Thymus (tissue), 11 donors: ENCODE measurements at regions not wholly inside any gene's neighbourhood (a gene's known extent, or its start where the extent isn't known, plus 50 kb on each side); places are given as distances from the start of the nearest gene placed in this dataset.

Experiments
- DNase-seq, 9 donors: peaks; one replicate each; pipeline ENCODE4 v3.0.0-alpha.2; 2013; ENCODE audit warnings: low spot score in 9 of 9, low read depth in 6 of 9, missing footprints in 1 of 9
- H3K27ac ChIP-seq, 2 donors: one replicate each; pipeline ENCODE4 v1.5.1; 2013; ENCODE audit warnings: control low read depth in 1 of 2, low read depth in 1 of 2, low read length in 1 of 2, mild to moderate bottlenecking in 1 of 2, moderate library complexity in 1 of 2
- H3K27me3 ChIP-seq, 2 donors: one replicate each; pipeline ENCODE4 v1.5.1; 2013; ENCODE audit warnings: low read length in 1 of 2; ENCODE audit not compliant: control insufficient read depth in 2 of 2, insufficient read depth in 1 of 2
- H3K36me3 ChIP-seq, 2 donors: one replicate each; pipeline ENCODE4 v1.5.1; 2013; ENCODE audit warnings: low read length in 1 of 2, mild to moderate bottlenecking in 1 of 2, moderate library complexity in 1 of 2; ENCODE audit not compliant: control insufficient read depth in 2 of 2, insufficient read depth in 2 of 2
- H3K4me1 ChIP-seq, 2 donors: one replicate each; pipeline ENCODE4 v1.5.1; 2013; ENCODE audit warnings: low read length in 2 of 2; ENCODE audit not compliant: control insufficient read depth in 2 of 2, insufficient read depth in 2 of 2
- H3K4me3 ChIP-seq, 2 donors: one replicate each; pipeline ENCODE4 v1.5.1; 2013; ENCODE audit warnings: low read length in 2 of 2, control low read depth in 1 of 2, mild to moderate bottlenecking in 1 of 2
- H3K9me3 ChIP-seq, 2 donors: one replicate each; pipeline ENCODE4 v1.5.1; 2013; ENCODE audit warnings: low read length in 1 of 2, mild to moderate bottlenecking in 1 of 2; ENCODE audit not compliant: control insufficient read depth in 2 of 2, insufficient read depth in 1 of 2
- WGBS: extraction: QIAGEN DNeasy Blood & Tissue Kit; methylation state at CpG from one replicate; pipeline ENCODE4 v1.1.7; 2013; 5-methylcytosine and 5-hydroxymethylcytosine counted together
- donor health status: healthy.

DNA sequence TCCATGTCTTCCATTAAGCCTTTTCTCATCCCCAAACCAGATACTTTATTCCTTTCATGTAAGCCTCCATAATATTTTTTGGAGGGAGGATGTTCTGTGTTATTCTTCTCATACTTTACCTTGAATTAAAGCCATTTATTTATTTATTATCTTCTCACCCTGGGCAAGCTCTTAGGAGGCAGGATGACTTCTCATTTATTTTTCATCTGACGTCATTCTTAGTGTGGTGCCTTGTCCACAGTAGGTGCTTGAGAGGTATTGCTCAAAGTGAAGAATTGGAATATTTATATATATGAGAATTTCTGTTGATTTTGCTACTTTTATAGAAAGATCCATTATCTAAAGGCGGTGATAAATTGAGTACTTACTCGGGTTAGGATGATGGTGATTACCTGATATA is 458.3 kb upstream of the ACTBL2 start:
- no peaks in the 10 kb centered on the region for H3K36me3 ChIP-seq
- no peak overlapping the region for H3K27ac ChIP-seq
- H3K4me3 ChIP-seq = no peak overlapping the region
- H3K9me3 ChIP-seq = peaks cover 0 to 1% of the 10 kb centered on the region in 2 donors
- H3K4me1 ChIP-seq = no peaks in the 10 kb centered on the region
- 98% methylated on average over 3 of the region's 3 CpGs for WGBS
- DNase-seq = no peak
- no peaks in the 10 kb centered on the region for H3K27me3 ChIP-seq

DNA sequence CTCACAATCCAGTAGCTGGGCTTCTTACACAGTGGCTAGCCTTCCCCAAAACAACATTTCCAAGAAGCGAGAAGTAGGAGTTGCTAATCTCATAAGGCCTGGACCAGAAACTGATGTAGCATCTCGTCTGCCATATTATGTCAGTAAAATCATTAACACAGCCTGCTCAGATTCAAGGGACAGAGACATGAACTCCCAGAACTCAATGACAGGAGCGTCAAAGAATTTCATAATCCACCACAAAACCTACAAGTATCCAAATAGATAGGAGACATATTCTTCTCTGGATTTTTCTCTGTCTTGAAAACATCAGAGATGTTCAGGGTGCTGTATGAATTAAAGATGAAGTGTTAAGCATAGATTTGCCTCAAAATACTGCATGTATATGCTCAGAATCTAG is 457.6 kb upstream of the ACTBL2 start:
- Histone ChIP-seq H3K27ac (no peak overlapping the region), H3K4me3 (no peak overlapping the region), H3K27me3 (no peaks in the 10 kb centered on the region), H3K4me1 (no peaks in the 10 kb centered on the region), H3K9me3 (peaks cover 0 to 1% of the 10 kb centered on the region in 2 donors), H3K36me3 (no peaks in the 10 kb centered on the region)
- 96% methylated on average over 3 of the region's 3 CpGs for WGBS
- DNase-seq = no peak

DNA sequence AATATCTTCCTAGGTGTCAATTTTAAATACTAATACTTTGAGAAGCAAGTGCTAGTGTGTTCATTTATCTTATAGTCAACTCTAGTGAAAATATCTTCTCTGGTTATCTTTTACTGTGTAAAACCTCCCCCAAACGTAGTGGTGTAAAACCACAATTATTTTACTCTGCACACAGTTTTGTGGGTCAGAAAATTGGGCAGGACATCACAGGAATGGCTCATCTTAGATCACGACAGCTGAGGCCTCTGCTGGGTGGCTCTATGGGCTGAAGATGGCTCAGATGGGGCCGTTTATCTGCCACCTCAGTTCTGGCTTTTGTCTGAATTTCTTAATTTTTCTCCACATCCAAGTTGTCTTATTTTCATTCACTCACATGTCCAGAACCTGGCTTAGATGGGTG is 457.2 kb upstream of the ACTBL2 start:
- H3K9me3 ChIP-seq = peaks cover 0 to 1% of the 10 kb centered on the region in 2 donors
- DNase-seq = no peak

DNA sequence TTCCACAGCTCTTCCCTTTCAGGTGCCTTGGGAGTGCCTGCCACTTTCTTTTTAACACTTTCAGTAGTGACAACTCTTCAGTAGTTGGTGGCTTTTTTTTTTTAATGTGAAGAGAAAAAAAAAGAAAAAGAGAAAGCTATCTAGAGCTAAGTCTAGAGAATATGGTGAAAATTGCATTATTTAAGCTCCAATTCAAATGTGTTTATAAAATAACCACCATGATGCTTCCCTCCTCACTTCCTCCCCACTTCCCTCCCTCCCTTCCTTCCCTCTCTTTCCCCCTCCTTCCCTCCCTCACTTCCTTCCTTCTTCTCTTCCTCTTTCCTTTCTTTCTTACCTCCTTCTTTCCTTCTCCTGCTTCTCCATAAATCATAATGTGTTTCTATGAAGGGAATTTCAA is 456.7 kb upstream of the ACTBL2 start:
- Histone ChIP-seq H3K27me3 (no peaks in the 10 kb centered on the region), H3K36me3 (no peaks in the 10 kb centered on the region), H3K4me1 (no peaks in the 10 kb centered on the region), H3K9me3 (peaks cover 0 to 1% of the 10 kb centered on the region in 2 donors), H3K27ac (no peak overlapping the region), H3K4me3 (no peak overlapping the region)
- DNase-seq = no peak

More for the DNA sequence above, 457.2 kb upstream of the ACTBL2 start:
- WGBS = 36% methylated on average over 3 of the region's 3 CpGs
- no peaks in the 10 kb centered on the region for H3K4me1 ChIP-seq
- no peaks in the 10 kb centered on the region for H3K27me3 ChIP-seq
- H3K36me3 ChIP-seq = no peaks in the 10 kb centered on the region
- no peak overlapping the region for H3K27ac ChIP-seq
- H3K4me3 ChIP-seq = no peak overlapping the region

DNA sequence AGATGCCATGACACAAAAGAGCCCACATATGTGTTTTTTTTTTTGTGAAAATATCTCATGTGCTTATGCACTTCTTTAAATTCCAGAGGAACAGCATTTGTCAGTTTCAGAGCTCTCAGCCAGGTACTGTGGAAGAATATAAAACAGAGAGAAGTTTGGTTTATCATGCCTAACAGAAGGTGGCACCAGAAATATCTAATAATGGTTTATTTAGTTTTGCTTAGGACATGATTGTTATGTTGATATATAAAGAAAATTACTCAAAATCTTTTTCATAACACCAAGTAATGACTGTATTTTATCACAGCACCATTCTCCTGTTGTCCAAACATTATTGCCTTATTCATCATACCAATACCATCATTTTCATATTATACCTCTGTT is 455.6 kb upstream of the ACTBL2 start:
- H3K27ac ChIP-seq = no peak overlapping the region
- H3K27me3 ChIP-seq = no peaks in the 10 kb centered on the region
- H3K9me3 ChIP-seq = peaks cover 0 to 1% of the 10 kb centered on the region in 2 donors
- DNase-seq = no peak
- H3K4me3 ChIP-seq = no peak overlapping the region
- H3K4me1 ChIP-seq = no peaks in the 10 kb centered on the region
- H3K36me3 ChIP-seq = no peaks in the 10 kb centered on the region

DNA sequence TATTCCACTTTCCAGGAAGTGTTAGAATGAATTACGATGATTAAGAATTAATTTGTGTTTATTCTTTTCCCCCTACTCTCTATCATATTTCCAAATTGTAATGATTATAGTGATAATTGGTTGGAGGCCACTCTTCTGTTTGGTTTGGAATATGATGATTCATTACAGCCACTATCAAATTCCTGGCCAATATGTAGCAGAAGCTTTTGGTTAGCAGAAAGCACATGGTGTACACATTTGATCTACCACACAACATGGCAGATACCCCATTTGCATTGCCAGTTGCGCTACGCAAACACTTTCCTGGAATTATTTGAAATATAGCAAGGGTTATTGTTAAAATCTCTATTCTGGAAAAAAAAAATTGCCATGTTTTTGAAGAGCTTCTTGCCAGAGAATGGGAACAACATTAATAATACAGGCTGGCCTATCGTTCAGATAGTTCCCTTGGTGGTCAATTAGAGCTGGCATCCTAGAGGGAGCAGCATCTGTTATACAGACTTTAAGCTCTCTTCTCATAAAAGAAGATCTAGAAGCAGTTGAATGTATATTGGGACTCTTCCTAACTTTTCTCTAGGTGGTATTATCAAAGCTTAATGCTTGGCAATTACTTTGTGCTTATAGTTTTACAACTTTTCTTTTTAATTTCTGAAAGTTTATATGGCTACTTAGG is 455.0 kb upstream of the ACTBL2 start:
- H3K36me3 ChIP-seq = no peaks in the 10 kb centered on the region
- no peaks in the 10 kb centered on the region for H3K4me1 ChIP-seq
- H3K27me3 ChIP-seq = no peaks in the 10 kb centered on the region
- WGBS = 96% methylated on average over 4 of the region's 4 CpGs
- peaks cover 0 to 1% of the 10 kb centered on the region in 2 donors for H3K9me3 ChIP-seq
- no peak overlapping the region for H3K4me3 ChIP-seq
- H3K27ac ChIP-seq = no peak overlapping the region
- DNase-seq = no peak

DNA sequence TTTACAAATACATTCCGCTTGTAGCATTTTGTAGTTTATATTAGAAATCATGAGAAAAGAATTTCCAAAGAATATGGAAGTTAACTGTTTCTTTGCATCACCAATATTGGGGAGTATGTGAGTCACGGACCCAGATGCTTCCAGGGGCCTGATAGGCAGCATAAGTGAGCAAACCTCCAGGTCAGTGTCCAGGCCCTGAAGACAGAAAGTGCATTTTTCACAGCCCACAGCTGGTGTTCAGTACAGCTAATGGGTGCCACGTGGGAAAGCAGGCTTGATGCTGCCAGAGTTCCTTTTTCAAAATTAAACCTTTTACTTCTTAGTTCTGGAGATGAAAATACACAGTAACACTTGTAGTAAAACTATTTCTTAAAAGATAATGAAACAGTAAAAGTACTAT is 454.4 kb upstream of the ACTBL2 start:
- DNase-seq = no peak
- H3K36me3 ChIP-seq = no peaks in the 10 kb centered on the region
- H3K27ac ChIP-seq = no peak overlapping the region
- 88% methylated on average over 3 of the region's 3 CpGs for WGBS
- H3K4me1 ChIP-seq = no peaks in the 10 kb centered on the region
- peaks cover 0 to 1% of the 10 kb centered on the region in 2 donors for H3K9me3 ChIP-seq
- H3K4me3 ChIP-seq = no peak overlapping the region
- H3K27me3 ChIP-seq = no peaks in the 10 kb centered on the region

DNA sequence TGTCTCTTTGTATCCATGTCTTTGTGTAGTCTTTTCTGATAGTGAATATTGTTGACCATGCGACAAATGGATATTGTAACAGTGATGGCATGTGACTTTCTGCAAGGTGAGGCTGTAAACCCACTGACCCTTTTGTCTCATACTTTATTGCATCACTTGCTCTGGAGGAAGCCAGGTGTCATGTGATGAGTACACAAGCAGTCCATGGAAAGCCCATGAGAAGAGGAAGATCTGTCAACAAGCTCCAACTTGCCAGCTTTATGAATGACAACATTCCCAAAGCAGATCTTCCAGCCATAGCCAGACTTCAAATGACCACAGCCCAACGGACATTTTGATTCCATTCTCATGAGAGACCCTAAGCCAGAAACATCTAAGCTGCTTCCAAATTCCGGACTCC is 450.1 kb upstream of the ACTBL2 start:
- Histone ChIP-seq H3K27ac (no peak overlapping the region), H3K9me3 (peaks cover 0 to 1% of the 10 kb centered on the region in 2 donors), H3K36me3 (no peaks in the 10 kb centered on the region), H3K27me3 (no peaks in the 10 kb centered on the region), H3K4me3 (no peak overlapping the region), H3K4me1 (no peaks in the 10 kb centered on the region)
- WGBS = 65% methylated on average over 3 of the region's 3 CpGs
- DNase-seq = no peak

DNA sequence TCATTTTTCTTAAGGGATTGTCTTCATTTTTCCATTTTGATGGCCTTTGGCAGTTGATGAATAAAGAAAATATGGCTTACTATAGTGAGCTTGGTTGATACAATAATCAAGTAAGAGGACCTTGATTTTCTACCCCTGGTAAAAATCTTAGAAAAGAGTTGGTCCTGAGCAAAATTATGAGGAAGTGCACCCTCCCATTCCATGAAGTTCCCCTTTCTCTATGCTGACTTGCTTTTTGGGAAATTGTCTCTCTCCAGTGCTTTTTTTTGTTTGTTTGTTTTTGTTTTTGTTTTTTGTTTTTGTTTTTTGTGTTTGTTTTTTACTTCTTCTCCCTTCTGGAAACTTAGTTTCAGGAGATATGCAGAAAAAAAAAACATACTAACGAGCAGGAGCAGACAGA is 449.2 kb upstream of the ACTBL2 start:
- 83% methylated on average over 1 of the region's 1 CpG for WGBS
- Histone ChIP-seq H3K36me3 (no peaks in the 10 kb centered on the region), H3K27me3 (no peaks in the 10 kb centered on the region), H3K4me3 (no peak overlapping the region), H3K27ac (no peak overlapping the region), H3K4me1 (no peaks in the 10 kb centered on the region), H3K9me3 (no peaks in the 10 kb centered on the region)
- no peak for DNase-seq

DNA sequence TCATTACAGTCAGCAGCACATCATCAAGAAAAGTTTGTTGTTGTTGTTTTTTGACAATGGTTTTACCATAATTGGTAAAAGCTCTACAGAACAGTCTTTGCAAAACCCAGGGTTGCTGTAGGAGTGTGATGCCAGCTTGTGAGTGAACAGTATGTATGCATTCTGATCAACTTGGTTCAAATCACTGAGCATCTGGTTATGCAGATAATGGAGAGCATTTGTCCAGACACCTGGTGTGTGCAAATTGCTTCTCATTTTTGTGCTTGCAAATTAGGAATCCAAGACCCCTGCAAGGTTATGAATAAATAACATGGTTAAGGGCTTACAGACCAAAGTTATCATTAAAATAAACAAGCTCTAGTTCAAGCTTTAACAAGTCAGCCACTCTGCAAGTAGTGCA is 448.7 kb upstream of the ACTBL2 start:
- Histone ChIP-seq H3K4me3 (no peak overlapping the region), H3K4me1 (no peaks in the 10 kb centered on the region), H3K36me3 (no peaks in the 10 kb centered on the region)

More for the DNA sequence above, 448.7 kb upstream of the ACTBL2 start:
- DNase-seq = no peak
- Histone ChIP-seq H3K27me3 (no peaks in the 10 kb centered on the region), H3K27ac (no peak overlapping the region), H3K9me3 (no peaks in the 10 kb centered on the region)
